Activated T-cell treated with anti-CD3 and anti-CD28 coated beads, Interleukin-2, amount 50 U/mL, for 72 hours (primary cell): ENCODE measurements at regions not wholly inside any gene's neighbourhood (a gene's known extent, or its start where the extent isn't known, plus 50 kb on each side); places are given as distances from the start of the nearest gene placed in this dataset.

Source experiments
- ATAC-seq, 2 donors: fragments of 150-1000 bp; cut with Tn5 transposase; replicated peaks in 1 of 2; 2 replicates each; pipeline ENCODE4 v1.10.0; 2021; ENCODE audit warnings: moderate library complexity in 2 of 2, mild to moderate bottlenecking in 1 of 2
- DNase-seq, 2 donors: peaks; one replicate each; pipeline ENCODE4 v3.0.0; 2021 to 2022; ENCODE audit warnings: mixed read lengths in 1 of 2
- H3K27ac Mint-ChIP-seq: one replicate; pipeline ENCODE4 v1.8.0; 2022; ENCODE audit warnings: mild to moderate bottlenecking, moderate library complexity, mixed read lengths
- H3K27me3 Mint-ChIP-seq: one replicate; pipeline ENCODE4 v1.8.0; 2022; ENCODE audit warnings: low read depth, mixed read lengths
- H3K36me3 Mint-ChIP-seq, 2 donors: one replicate each; pipeline ENCODE4 v1.8.0; 2022; ENCODE audit warnings: mixed read lengths in 2 of 2, mild to moderate bottlenecking in 1 of 2; ENCODE audit not compliant: insufficient read depth in 2 of 2
- H3K4me1 Mint-ChIP-seq: one replicate; pipeline ENCODE4 v1.8.0; 2022; ENCODE audit warnings: low read depth, mixed read lengths
- H3K4me3 Mint-ChIP-seq, 2 donors: one replicate each; pipeline ENCODE4 v1.8.0; 2022; ENCODE audit warnings: mild to moderate bottlenecking in 2 of 2, mixed read lengths in 2 of 2, moderate library complexity in 2 of 2
- H3K9me3 Mint-ChIP-seq, 2 donors: one replicate each; pipeline ENCODE4 v1.8.0; 2022; ENCODE audit warnings: mixed read lengths in 2 of 2

GRCh38 chr13:36750046-36750445 is 69.0 kb upstream of the RFXAP start:
- DNase-seq (no peak), ATAC-seq (no peak)
- Mint-ChIP-seq H3K4me1 (no peaks in the 10 kb centered on the region), H3K4me3 (no peak overlapping the region), H3K27ac (no peak overlapping the region), H3K9me3 (peaks cover 2 to 3% of the 10 kb centered on the region in 2 donors), H3K27me3 (peaks cover 12% of the 10 kb centered on the region), H3K36me3 (peaks cover 0 to 3% of the 10 kb centered on the region in 2 donors)

DNA sequence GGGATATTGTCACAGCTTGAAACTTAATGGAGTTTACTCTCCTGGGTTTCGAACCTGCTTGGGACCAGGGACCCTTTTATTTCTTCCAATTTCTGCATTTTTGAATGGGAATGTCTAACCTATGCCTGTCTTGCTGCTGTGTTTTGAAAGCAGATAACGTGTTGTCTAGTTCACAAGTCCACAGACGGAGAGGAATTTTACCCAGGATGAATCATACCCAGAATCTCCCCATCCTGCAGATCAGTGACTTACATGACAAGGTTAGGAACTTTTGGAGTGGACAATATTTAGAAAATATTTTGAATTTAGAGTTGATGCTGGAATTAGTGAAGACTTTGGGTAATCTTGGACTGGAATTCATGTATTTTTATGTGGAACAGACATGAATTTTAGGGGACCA is 68.6 kb upstream of the RFXAP start:
- no peak overlapping the region for H3K27ac Mint-ChIP-seq
- DNase-seq (no peak), ATAC-seq (no peak)
- H3K4me1 Mint-ChIP-seq = no peaks in the 10 kb centered on the region
- H3K27me3 Mint-ChIP-seq = peaks cover 17% of the 10 kb centered on the region
- peaks cover 2 to 3% of the 10 kb centered on the region in 2 donors for H3K9me3 Mint-ChIP-seq
- no peak overlapping the region for H3K4me3 Mint-ChIP-seq
- peaks cover 0 to 3% of the 10 kb centered on the region in 2 donors for H3K36me3 Mint-ChIP-seq

DNA sequence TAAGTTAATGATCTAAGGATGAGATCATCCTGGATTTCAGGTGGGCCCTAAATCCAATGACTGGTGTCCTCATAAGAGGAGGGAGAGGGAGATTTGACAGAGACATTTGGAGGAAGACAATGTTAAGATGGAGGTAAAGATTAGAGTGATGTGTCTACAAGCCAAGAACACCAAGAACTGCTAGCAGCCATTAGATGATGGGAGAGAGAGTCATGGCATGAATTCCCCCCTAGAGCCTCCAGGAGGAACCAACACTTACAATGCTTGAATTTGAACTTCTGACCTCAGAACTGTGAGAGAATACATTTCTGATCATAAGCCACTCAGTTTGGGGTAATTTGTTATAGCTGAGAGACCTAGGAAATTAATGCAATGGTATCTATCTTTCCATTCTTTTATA is 68.1 kb upstream of the RFXAP start:
- DNase-seq (no peak), ATAC-seq (no peak)
- Mint-ChIP-seq H3K4me1 (no peaks in the 10 kb centered on the region), H3K27ac (no peak overlapping the region), H3K27me3 (peaks cover 17% of the 10 kb centered on the region), H3K9me3 (peaks cover 2 to 3% of the 10 kb centered on the region in 2 donors), H3K36me3 (peaks cover 0 to 3% of the 10 kb centered on the region in 2 donors), H3K4me3 (no peak overlapping the region)

DNA sequence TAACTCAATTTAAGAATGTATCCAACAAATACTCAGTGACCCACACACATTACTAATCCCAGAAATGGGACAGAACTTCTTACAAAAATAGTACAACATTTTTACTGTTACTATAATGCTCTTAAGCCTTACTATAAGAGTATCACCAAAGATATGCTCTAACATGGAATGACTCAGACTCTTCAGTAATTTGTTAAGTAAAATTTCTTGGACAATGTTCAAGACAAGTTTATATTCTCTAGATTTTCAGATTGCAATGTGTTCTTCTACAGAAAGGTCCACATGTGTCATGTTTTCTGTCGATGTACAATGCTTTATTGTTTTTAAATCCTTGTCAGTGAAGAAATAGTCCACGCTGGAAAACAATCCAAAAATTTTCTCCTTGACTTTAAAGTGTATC is 66.3 kb upstream of the RFXAP start:
- Mint-ChIP-seq H3K4me1 (no peaks in the 10 kb centered on the region), H3K9me3 (peaks cover 2 to 3% of the 10 kb centered on the region in 2 donors), H3K27ac (no peak overlapping the region), H3K36me3 (peaks cover 0 to 3% of the 10 kb centered on the region in 2 donors), H3K27me3 (peaks cover 17% of the 10 kb centered on the region), H3K4me3 (no peak overlapping the region)
- ATAC-seq (no peak), DNase-seq (no peak)

DNA sequence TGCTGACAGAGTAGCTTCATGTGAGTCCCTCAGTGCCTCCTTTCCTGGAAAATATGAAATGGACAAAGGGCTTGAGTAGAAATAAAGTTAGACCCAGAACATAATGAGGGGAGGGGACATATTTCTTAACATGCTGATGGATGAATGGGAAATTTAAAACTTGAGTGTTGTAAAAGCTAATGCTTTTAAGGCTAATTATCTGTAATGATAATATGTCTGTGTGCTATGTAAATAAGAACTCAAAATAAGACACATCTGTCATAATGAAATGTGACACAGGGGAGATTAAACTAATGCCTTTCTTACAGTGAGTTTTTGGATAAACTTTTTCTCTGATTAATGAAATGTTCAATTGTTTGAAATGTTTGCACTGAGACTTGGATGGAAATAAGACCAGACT is 65.8 kb upstream of the RFXAP start:
- Mint-ChIP-seq H3K4me3 (no peak overlapping the region), H3K27me3 (peaks cover 20% of the 10 kb centered on the region), H3K27ac (no peak overlapping the region), H3K9me3 (peaks cover 2 to 3% of the 10 kb centered on the region in 2 donors), H3K36me3 (peaks cover 0 to 3% of the 10 kb centered on the region in 2 donors), H3K4me1 (no peaks in the 10 kb centered on the region)
- ATAC-seq = no peak
- DNase-seq = no peak

GRCh38 chr13:36758345-36758744 is 60.7 kb upstream of the RFXAP start:
- Mint-ChIP-seq H3K9me3 (no peaks in the 10 kb centered on the region), H3K4me3 (no peak overlapping the region), H3K27me3 (peaks cover 50% of the 10 kb centered on the region), H3K4me1 (no peaks in the 10 kb centered on the region), H3K27ac (no peak overlapping the region), H3K36me3 (no peaks in the 10 kb centered on the region)
- DNase-seq = no peak
- ATAC-seq = no peak

DNA sequence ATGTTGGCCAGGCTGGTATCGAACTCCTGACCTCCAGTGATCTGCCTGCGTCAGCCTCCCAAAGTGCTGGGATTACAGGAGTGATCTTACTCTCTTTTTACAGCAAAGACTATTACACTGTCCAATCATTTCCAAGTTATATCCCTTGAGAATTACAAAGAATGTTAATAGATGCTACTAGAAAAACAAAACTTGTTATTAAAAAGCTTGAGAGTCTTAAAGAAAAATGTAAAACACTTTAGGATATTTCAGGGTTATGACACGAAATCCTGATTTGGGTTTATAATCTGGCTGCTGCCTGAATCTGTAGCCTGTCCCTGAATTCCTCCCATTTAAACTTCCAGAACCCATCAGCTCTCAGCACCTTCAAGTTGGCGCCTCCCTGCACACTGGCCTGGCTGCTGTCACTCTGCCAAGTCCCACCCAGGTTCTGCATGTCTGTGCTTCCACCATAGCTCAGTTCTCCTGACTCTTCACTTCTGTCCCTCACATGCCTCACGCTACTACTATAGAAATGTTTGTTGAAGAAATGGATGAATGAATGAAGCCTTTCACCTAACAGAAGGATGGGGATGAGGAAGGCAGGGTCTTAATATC is 55.8 kb upstream of the RFXAP start:
- no peak for ATAC-seq
- Mint-ChIP-seq H3K9me3 (peaks cover 0 to 4% of the 10 kb centered on the region in 2 donors), H3K27ac (no peak overlapping the region), H3K36me3 (no peaks in the 10 kb centered on the region), H3K4me3 (no peak overlapping the region), H3K27me3 (peaks cover 37% of the 10 kb centered on the region), H3K4me1 (no peaks in the 10 kb centered on the region)
- DNase-seq = no peak

DNA sequence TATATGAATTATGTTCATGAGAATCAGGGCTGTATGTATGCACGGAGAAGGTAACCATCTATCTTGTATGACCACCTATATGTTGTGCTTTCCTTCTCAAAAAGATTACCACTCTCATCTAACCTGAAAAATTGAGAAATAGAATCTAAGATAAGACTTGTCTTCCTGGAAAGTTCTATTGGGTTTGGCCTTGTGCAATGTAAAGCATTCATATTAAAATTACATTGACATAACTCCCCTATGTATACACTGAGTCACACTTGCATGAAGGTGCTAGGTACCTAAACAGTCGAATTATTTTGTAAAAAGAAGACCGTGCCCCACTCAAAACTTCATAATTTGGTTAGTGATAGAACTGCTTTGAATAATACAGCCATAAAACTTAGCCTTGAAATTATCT is 54.5 kb upstream of the RFXAP start:
- no peak for DNase-seq
- Mint-ChIP-seq H3K36me3 (no peaks in the 10 kb centered on the region), H3K27ac (no peak overlapping the region), H3K9me3 (peaks cover 2 to 4% of the 10 kb centered on the region in 2 donors), H3K27me3 (peaks cover 37% of the 10 kb centered on the region), H3K4me1 (no peaks in the 10 kb centered on the region), H3K4me3 (no peak overlapping the region)
- no peak for ATAC-seq

DNA sequence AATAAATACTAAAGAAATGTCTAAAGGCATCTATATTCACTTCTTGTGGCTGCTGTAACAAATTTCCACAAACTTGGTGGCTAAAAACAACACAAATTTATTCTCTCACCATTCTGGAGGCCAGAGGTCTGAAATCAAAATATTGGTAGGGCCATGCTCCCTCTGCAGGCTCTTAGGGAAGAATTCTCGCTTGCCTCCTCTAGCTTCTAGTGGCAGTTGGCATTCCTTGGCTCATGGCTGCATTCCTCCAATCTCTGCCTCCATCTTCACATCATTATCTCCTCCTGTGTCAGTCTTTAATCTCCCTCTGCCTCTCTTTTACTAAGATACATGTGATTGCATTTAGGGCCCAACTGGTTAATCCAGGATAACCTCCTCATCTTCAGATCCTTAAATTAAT is 54.1 kb upstream of the RFXAP start:
- no peak overlapping the region for H3K4me3 Mint-ChIP-seq
- no peaks in the 10 kb centered on the region for H3K4me1 Mint-ChIP-seq
- ATAC-seq = no peak
- no peak overlapping the region for H3K27ac Mint-ChIP-seq
- H3K36me3 Mint-ChIP-seq = no peaks in the 10 kb centered on the region
- peaks cover 2 to 4% of the 10 kb centered on the region in 2 donors for H3K9me3 Mint-ChIP-seq
- peaks cover 35% of the 10 kb centered on the region for H3K27me3 Mint-ChIP-seq
- no peak for DNase-seq

- H3K27ac Mint-ChIP-seq = no peak overlapping the region
- H3K27me3 Mint-ChIP-seq = peaks cover 25% of the 10 kb centered on the region
- ATAC-seq (no peak), DNase-seq (no peak)
- no peak overlapping the region for H3K4me3 Mint-ChIP-seq
- H3K4me1 Mint-ChIP-seq = no peaks in the 10 kb centered on the region
- no peaks in the 10 kb centered on the region for H3K36me3 Mint-ChIP-seq
- H3K9me3 Mint-ChIP-seq = peaks cover 2 to 4% of the 10 kb centered on the region in 2 donors
Observed at GRCh38 chr13:36766295-36766694, 52.7 kb upstream of the RFXAP start.

DNA sequence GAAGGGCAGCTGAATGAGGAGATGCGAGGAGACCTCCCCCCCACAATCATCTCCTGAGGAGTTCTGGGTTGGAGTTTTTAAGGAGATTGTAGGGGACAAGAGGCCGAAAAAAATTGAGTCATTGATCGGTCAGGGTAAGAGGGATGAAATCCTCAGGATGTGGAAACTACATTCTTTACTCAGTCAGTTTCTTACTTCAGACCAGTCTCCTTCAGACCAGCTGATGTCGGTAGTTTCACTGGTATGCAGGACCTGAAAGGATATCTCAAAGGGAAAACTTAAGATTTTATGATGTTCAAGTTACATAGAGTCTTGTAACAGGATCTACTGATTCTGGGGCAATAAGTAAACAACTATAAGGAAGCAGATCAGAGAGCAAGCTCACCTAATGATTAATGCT is 51.7 kb upstream of the RFXAP start:
- no peak for DNase-seq
- no peak for ATAC-seq
- H3K4me3 Mint-ChIP-seq = no peak overlapping the region
- no peak overlapping the region for H3K27ac Mint-ChIP-seq
- peaks cover 2 to 4% of the 10 kb centered on the region in 2 donors for H3K9me3 Mint-ChIP-seq
- H3K36me3 Mint-ChIP-seq = no peaks in the 10 kb centered on the region
- peaks cover 16% of the 10 kb centered on the region for H3K27me3 Mint-ChIP-seq
- H3K4me1 Mint-ChIP-seq = no peaks in the 10 kb centered on the region

- no peak overlapping the region for H3K27ac Mint-ChIP-seq
- H3K27me3 Mint-ChIP-seq = peaks cover 28% of the 10 kb centered on the region
- no peaks in the 10 kb centered on the region for H3K4me1 Mint-ChIP-seq
- no peak overlapping the region for H3K4me3 Mint-ChIP-seq
- ATAC-seq = no peak
- no peak for DNase-seq
- peaks cover 2 to 4% of the 10 kb centered on the region in 2 donors for H3K9me3 Mint-ChIP-seq
- no peaks in the 10 kb centered on the region for H3K36me3 Mint-ChIP-seq
Observed at GRCh38 chr13:36769126-36769525, 49.9 kb upstream of the RFXAP start.
